ENCODE measurements at regions not wholly inside any gene's neighbourhood (a gene's known extent, or its start where the extent isn't known, plus 50 kb on each side); places are given as distances from the start of the nearest gene placed in this dataset.

GRCh38 chr7:113170591-113170990, 52.2 kb upstream of the SMIM30 start:
- DNase-seq (ENCODE audit: low spot score), result no peak
